Trophoblast cell (in vitro differentiated cells and primary cell): ENCODE measurements at regions not wholly inside any gene's neighbourhood (a gene's known extent, or its start where the extent isn't known, plus 50 kb on each side); places are given as distances from the start of the nearest gene placed in this dataset.

Source experiments
- DNase-seq, 2 donors: peaks; one replicate each; pipeline ENCODE4 v3.0.0-alpha.2; 2016
- H2AFZ ChIP-seq: 2 replicates; pipeline ENCODE4 v1.6.1; 2013; ENCODE audit warnings: low read length, moderate library complexity, mild to moderate bottlenecking; ENCODE audit not compliant: insufficient read depth, poor library complexity
- H2AK5ac ChIP-seq: 2 replicates; pipeline ENCODE4 v1.6.1; 2013; ENCODE audit warnings: mild to moderate bottlenecking, low read length
- H2BK120ac ChIP-seq: 2 replicates; pipeline ENCODE4 v1.6.1; 2013; ENCODE audit warnings: low read length, mild to moderate bottlenecking, moderate library complexity; ENCODE audit not compliant: insufficient read depth, poor library complexity
- H2BK12ac ChIP-seq: 2 replicates; pipeline ENCODE4 v1.6.1; 2013; ENCODE audit warnings: mild to moderate bottlenecking, low read length, moderate library complexity
- H2BK5ac ChIP-seq: 2 replicates; pipeline ENCODE4 v1.6.1; 2013; ENCODE audit warnings: low read length, low read depth, moderate library complexity, mild to moderate bottlenecking; ENCODE audit not compliant: poor library complexity
- H3K14ac ChIP-seq: 2 replicates; pipeline ENCODE4 v1.6.1; 2013; ENCODE audit warnings: mild to moderate bottlenecking, low read length
- H3K18ac ChIP-seq: 2 replicates; pipeline ENCODE4 v1.6.1; 2013; ENCODE audit warnings: mild to moderate bottlenecking, low read length
- H3K23ac ChIP-seq: 2 replicates; pipeline ENCODE4 v1.6.1; 2013; ENCODE audit warnings: low read length
- H3K27ac ChIP-seq: 2 replicates; pipeline ENCODE4 v1.5.1; 2013; ENCODE audit warnings: low read depth, mild to moderate bottlenecking, inconsistent platforms, low read length, moderate library complexity
- H3K27me3 ChIP-seq: 2 replicates; pipeline ENCODE4 v1.6.1; 2013; ENCODE audit warnings: inconsistent platforms, mild to moderate bottlenecking, low read length, moderate library complexity; ENCODE audit not compliant: insufficient read depth
- H3K36me3 ChIP-seq, 2 experiments: 1 replicate in 1 of 2; 2 replicates in 1 of 2; pipeline ENCODE4 v1.6.1; 2013; ENCODE audit warnings: low read length in 2 of 2, mild to moderate bottlenecking in 2 of 2, moderate library complexity in 1 of 2; ENCODE audit not compliant: insufficient read depth in 2 of 2, control insufficient read depth in 1 of 2
- H3K4ac ChIP-seq: 2 replicates; pipeline ENCODE4 v1.6.1; 2013; ENCODE audit warnings: low read depth, mild to moderate bottlenecking, low read length, moderate library complexity
- H3K4me1 ChIP-seq, 2 experiments: 1 replicate in 1 of 2; 2 replicates in 1 of 2; pipeline ENCODE4 v1.6.1; 2013; ENCODE audit warnings: low read length in 2 of 2, mild to moderate bottlenecking in 2 of 2, moderate library complexity in 1 of 2; ENCODE audit not compliant: insufficient read depth in 2 of 2, control insufficient read depth in 1 of 2
- H3K4me2 ChIP-seq: 2 replicates; pipeline ENCODE4 v1.6.1; 2013; ENCODE audit warnings: inconsistent platforms, mild to moderate bottlenecking, low read length, moderate library complexity
- H3K4me3 ChIP-seq: 2 replicates; pipeline ENCODE4 v1.5.1; 2013; ENCODE audit warnings: mild to moderate bottlenecking, low read depth, low read length, inconsistent platforms
- H3K79me1 ChIP-seq: one replicate; pipeline ENCODE4 v1.6.1; 2013; ENCODE audit warnings: low read length
- H3K79me2 ChIP-seq: 2 replicates; pipeline ENCODE4 v1.6.1; 2013; ENCODE audit warnings: low read length, mild to moderate bottlenecking; ENCODE audit not compliant: control insufficient read depth, insufficient read depth, poor library complexity
- H3K9ac ChIP-seq: 2 replicates; pipeline ENCODE4 v1.6.1; 2013; ENCODE audit warnings: mild to moderate bottlenecking, low read length
- H3K9me3 ChIP-seq: 2 replicates; pipeline ENCODE4 v1.6.1; 2013; ENCODE audit warnings: low read depth, mild to moderate bottlenecking, control low read depth, inconsistent platforms, low read length; ENCODE audit not compliant: insufficient read depth
- H4K12ac ChIP-seq: 2 replicates; pipeline ENCODE4 v1.6.1; 2013; ENCODE audit warnings: low read depth, mild to moderate bottlenecking, low read length, moderate library complexity
- H4K8ac ChIP-seq: 2 replicates; pipeline ENCODE4 v1.6.1; 2013; ENCODE audit warnings: low read depth, mild to moderate bottlenecking, low read length, moderate library complexity
- H4K91ac ChIP-seq: one replicate; pipeline ENCODE4 v1.6.1; 2013; ENCODE audit warnings: low read depth, mild to moderate bottlenecking, low read length, moderate library complexity
- WGBS: extraction: QIAGEN DNeasy Blood & Tissue Kit; methylation state at CpG from one replicate; pipeline ENCODE4 v1.1.7; 2013; ENCODE audit warnings: missing lambda C conversion rate; ENCODE audit not compliant: insufficient read length, insufficient coverage; ENCODE audit errors: extremely low coverage; 5-methylcytosine and 5-hydroxymethylcytosine counted together

DNA sequence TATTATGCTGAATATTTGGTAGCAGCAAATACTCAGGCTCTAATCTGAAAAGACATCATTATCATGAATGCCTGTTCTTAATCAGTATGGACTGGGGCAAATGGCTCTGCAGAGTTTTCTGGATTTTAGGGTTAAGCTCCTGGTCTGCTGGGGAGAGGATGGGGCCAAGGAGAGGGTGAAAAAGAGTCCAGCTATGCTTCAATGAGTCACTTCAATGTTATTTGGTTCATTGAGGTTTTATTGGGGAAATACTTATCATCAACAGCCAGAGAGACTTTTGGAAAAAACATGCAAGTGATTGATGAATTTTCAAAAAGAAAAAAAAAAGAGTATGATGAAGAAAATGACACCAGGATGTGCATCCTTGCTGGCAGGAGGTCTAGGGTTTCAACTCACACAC, 278.3 kb downstream of the UQCRFS1 start:
- Histone ChIP-seq H4K12ac (no peak overlapping the region), H2BK12ac (no peak overlapping the region), H3K27ac (no peak overlapping the region), H3K4me3 (no peak overlapping the region), H3K4ac (no peak overlapping the region), H4K91ac (no peak overlapping the region), H2BK5ac (no peak overlapping the region), H3K36me3 (no peaks in the 10 kb centered on the region), H3K79me1 (no peaks in the 10 kb centered on the region), H3K9me3 (peaks cover 2% of the 10 kb centered on the region), H3K27me3 (no peaks in the 10 kb centered on the region), H3K23ac (no peak overlapping the region), H4K8ac (no peak overlapping the region), H3K14ac (no peak overlapping the region), H2AK5ac (no peak overlapping the region), H3K18ac (no peak overlapping the region), H2BK120ac (no peak overlapping the region), H3K4me2 (no peak overlapping the region), H3K79me2 (no peaks in the 10 kb centered on the region), H2AFZ (no peak overlapping the region), H3K4me1 (no peaks in the 10 kb centered on the region), H3K9ac (no peak overlapping the region)
- no peak for DNase-seq

- no peak overlapping the region for H4K8ac ChIP-seq
- no peaks in the 10 kb centered on the region for H3K36me3 ChIP-seq
- H3K18ac ChIP-seq = no peak overlapping the region
- no peaks in the 10 kb centered on the region for H3K79me2 ChIP-seq
- no peak overlapping the region for H3K4ac ChIP-seq
- no peak overlapping the region for H2BK120ac ChIP-seq
- H2BK12ac ChIP-seq = no peak overlapping the region
- no peak overlapping the region for H3K9ac ChIP-seq
- no CpG with 5 or more reads among the region's 4 CpGs for WGBS
- H3K4me2 ChIP-seq = no peak overlapping the region
- no peaks in the 10 kb centered on the region for H3K79me1 ChIP-seq
- no peak overlapping the region for H3K4me3 ChIP-seq
- DNase-seq = no peak
- H3K9me3 ChIP-seq = peaks cover 2% of the 10 kb centered on the region
- no peak overlapping the region for H4K91ac ChIP-seq
- H2BK5ac ChIP-seq = no peak overlapping the region
- H3K14ac ChIP-seq = no peak overlapping the region
- H3K4me1 ChIP-seq = no peaks in the 10 kb centered on the region
- no peak overlapping the region for H3K23ac ChIP-seq
- no peaks in the 10 kb centered on the region for H3K27me3 ChIP-seq
- H4K12ac ChIP-seq = no peak overlapping the region
- no peak overlapping the region for H2AK5ac ChIP-seq
- H2AFZ ChIP-seq = no peak overlapping the region
- H3K27ac ChIP-seq = no peak overlapping the region
Observed at GRCh38 chr19:28933039-28933438, 279.9 kb downstream of the UQCRFS1 start.

DNA sequence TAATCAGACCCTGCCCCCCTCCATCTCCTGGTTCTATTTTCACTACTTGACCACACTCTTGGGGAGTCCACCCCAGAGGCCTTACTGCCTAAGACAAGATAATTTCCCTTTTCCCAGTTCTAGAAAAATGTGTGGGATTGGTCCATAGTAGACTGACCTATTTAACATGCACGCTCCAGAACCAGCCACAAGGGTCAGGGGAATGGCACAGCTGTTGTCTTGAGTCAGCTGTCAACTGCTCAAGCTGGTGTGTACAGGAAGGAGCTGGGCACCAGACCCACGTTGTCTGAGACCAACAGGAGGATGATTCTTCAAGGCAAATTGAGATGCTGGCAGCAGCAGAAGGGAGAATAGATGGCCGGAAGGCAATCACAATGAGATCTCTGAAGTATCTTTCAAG, 280.5 kb downstream of the UQCRFS1 start:
- no peaks in the 10 kb centered on the region for H3K4me1 ChIP-seq
- no peak for DNase-seq

DNA sequence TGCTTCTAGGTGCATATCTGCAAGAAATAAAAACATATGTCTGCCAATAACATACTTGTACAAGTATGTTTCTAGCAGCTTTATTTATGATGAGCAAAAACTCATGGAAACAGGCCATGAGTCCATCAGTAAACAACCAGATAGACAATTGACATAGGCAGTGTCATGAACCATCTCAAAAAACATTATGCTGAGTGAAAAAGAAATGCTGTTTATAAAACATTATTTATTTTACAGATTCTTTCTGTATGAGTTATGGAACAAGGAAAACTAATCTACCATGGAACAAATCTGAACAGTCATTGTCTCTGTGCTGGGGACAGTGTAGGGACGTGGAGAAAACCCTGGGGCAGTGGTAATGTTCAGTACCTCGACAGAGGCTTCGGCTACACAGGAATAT, 283.9 kb downstream of the UQCRFS1 start:
- H4K12ac ChIP-seq = no peak overlapping the region
- peaks cover 2% of the 10 kb centered on the region for H3K9me3 ChIP-seq
- no peak overlapping the region for H3K4me2 ChIP-seq
- no peak overlapping the region for H3K4me3 ChIP-seq
- H3K9ac ChIP-seq = no peak overlapping the region
- H2BK12ac ChIP-seq = no peak overlapping the region
- no peaks in the 10 kb centered on the region for H3K4me1 ChIP-seq
- H3K4ac ChIP-seq = no peak overlapping the region
- no peaks in the 10 kb centered on the region for H3K27me3 ChIP-seq
- H3K79me1 ChIP-seq = no peaks in the 10 kb centered on the region
- no peak overlapping the region for H2AFZ ChIP-seq
- H2BK120ac ChIP-seq = no peak overlapping the region
- H4K8ac ChIP-seq = no peak overlapping the region
- no peak overlapping the region for H2AK5ac ChIP-seq
- H3K14ac ChIP-seq = no peak overlapping the region
- no CpG with 5 or more reads among the region's 3 CpGs for WGBS
- H4K91ac ChIP-seq = no peak overlapping the region
- no peak overlapping the region for H2BK5ac ChIP-seq
- H3K27ac ChIP-seq = no peak overlapping the region
- no peak overlapping the region for H3K23ac ChIP-seq
- no peaks in the 10 kb centered on the region for H3K36me3 ChIP-seq
- no peaks in the 10 kb centered on the region for H3K79me2 ChIP-seq
- no peak for DNase-seq
- H3K18ac ChIP-seq = no peak overlapping the region

More for the DNA sequence above, 280.5 kb downstream of the UQCRFS1 start:
- Histone ChIP-seq H3K4ac (no peak overlapping the region), H3K4me3 (no peak overlapping the region), H3K18ac (no peak overlapping the region), H3K9ac (no peak overlapping the region), H3K4me2 (no peak overlapping the region), H4K8ac (no peak overlapping the region), H3K14ac (no peak overlapping the region), H2AFZ (no peak overlapping the region), H3K9me3 (peaks cover 2% of the 10 kb centered on the region), H3K27ac (no peak overlapping the region), H2BK12ac (no peak overlapping the region), H3K27me3 (no peaks in the 10 kb centered on the region), H2BK5ac (no peak overlapping the region), H4K12ac (no peak overlapping the region), H3K79me1 (no peaks in the 10 kb centered on the region), H3K23ac (no peak overlapping the region), H2AK5ac (no peak overlapping the region), H3K36me3 (no peaks in the 10 kb centered on the region), H4K91ac (no peak overlapping the region), H3K79me2 (no peaks in the 10 kb centered on the region), H2BK120ac (no peak overlapping the region)
- WGBS = no CpG with 5 or more reads among the region's 3 CpGs
